ENCODE measurements at regions not wholly inside any gene's neighbourhood (a gene's known extent, or its start where the extent isn't known, plus 50 kb on each side); places are given as distances from the start of the nearest gene placed in this dataset.

DNA sequence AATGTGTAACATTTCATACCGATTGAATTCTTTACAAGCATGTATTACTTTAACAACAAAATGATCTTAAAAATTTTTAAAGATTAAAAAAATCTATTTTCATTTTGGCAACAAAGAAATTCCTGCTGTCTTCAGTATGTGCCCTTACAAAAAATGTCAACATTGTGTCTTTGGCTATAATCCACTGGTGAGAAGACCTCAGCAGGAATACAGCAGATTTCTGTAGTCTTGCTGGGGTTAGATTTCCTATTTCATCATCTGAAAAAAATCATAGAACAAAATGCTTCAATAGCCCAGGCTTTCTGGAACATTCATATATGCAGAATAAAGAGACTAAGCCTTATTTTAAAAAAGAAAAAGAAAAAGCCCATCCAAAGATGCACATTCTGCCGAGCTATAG lies 129.1 kb upstream of the CA10 start:
- no peak overlapping the region for H3K14ac ChIP-seq (ENCODE audit: low read length in 2 of 2)
- no peak overlapping the region for H3K9ac ChIP-seq (ENCODE audit: low read length)
- H3K4me3 ChIP-seq (ENCODE audit: insufficient read depth in 1 of 2, low read depth in 1 of 2, low read length in 2 of 2): no peak overlapping the region
- no peak overlapping the region for H2BK12ac ChIP-seq (ENCODE audit: low read length in 2 of 2)
- H3K27me3 ChIP-seq (ENCODE audit: control insufficient read depth in 1 of 2, insufficient read depth in 1 of 2, low read length in 2 of 2): no peaks in the 10 kb centered on the region
- WGBS: no CpG with 5 or more reads among the region's 2 CpGs
- no peak overlapping the region for H2BK5ac ChIP-seq (ENCODE audit: low read depth, low read length, poor library complexity, severe bottlenecking)
- DNase-seq: no peak
- no peak overlapping the region for H3K27ac ChIP-seq (ENCODE audit: low read length, poor library complexity, severe bottlenecking)
- H3K4me2 ChIP-seq (ENCODE audit: low read length, poor library complexity, severe bottlenecking): no peak overlapping the region
- H3K4me1 ChIP-seq (ENCODE audit: control insufficient read depth, insufficient read depth, low read depth, low read length): no peaks in the 10 kb centered on the region
- H2AFZ ChIP-seq (ENCODE audit: low read depth, low read length): no peak overlapping the region
- no peak overlapping the region for H2BK15ac ChIP-seq (ENCODE audit: low read depth, poor library complexity, severe bottlenecking)
- H2AK5ac ChIP-seq (ENCODE audit: low read length, severe bottlenecking): no peak overlapping the region
- no peaks in the 10 kb centered on the region for H3K9me3 ChIP-seq (ENCODE audit: control insufficient read depth, low read length)
- no peak overlapping the region for H4K8ac ChIP-seq (ENCODE audit: low read length)
- no peak overlapping the region for H3K4ac ChIP-seq (ENCODE audit: low read depth in 1 of 2, low read length in 2 of 2)
- H3K18ac ChIP-seq (ENCODE audit: low read depth in 1 of 2, low read length in 2 of 2): no peak overlapping the region
- H4K91ac ChIP-seq (ENCODE audit: low read length): no peak overlapping the region
- H2BK120ac ChIP-seq (ENCODE audit: low read depth, low read length): no peak overlapping the region
- no peak overlapping the region for H3K23ac ChIP-seq (ENCODE audit: low read length in 2 of 2)
- no peaks in the 10 kb centered on the region for H3K79me1 ChIP-seq (replicated peaks; ENCODE audit: low read length, poor library complexity, severe bottlenecking)
- H3K36me3 ChIP-seq (ENCODE audit: control insufficient read depth in 1 of 2, insufficient read depth in 2 of 2, low read depth in 1 of 2, low read length in 2 of 2): no peaks in the 10 kb centered on the region

DNA sequence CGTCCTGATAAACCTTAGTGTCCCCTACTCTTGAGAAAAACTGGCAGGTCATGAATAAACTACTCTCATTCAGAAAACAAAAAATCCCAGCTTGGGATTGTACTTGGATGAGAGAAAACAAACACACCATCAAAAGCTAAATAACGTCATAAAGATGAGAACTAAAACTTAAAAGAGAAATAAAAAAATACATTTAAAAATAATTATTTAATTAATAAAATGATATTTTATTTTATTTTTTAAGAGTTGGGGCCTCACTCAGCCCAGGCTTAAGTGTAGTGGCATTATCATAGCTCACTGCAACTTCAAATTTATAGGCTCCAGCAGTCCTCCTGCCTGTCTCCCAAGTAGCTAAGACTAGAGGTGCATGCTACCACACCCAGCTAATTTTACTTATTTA lies 125.4 kb upstream of the CA10 start:
- H4K91ac ChIP-seq (ENCODE audit: low read length): no peak overlapping the region
- no peak overlapping the region for H3K4ac ChIP-seq (ENCODE audit: low read depth in 1 of 2, low read length in 2 of 2)
- no peak overlapping the region for H3K4me3 ChIP-seq (ENCODE audit: insufficient read depth in 1 of 2, low read depth in 1 of 2, low read length in 2 of 2)
- no peak overlapping the region for H2BK5ac ChIP-seq (ENCODE audit: low read depth, low read length, poor library complexity, severe bottlenecking)
- no peaks in the 10 kb centered on the region for H3K4me1 ChIP-seq (ENCODE audit: control insufficient read depth, insufficient read depth, low read depth, low read length)
- no peak overlapping the region for H2BK12ac ChIP-seq (ENCODE audit: low read length in 2 of 2)
- H4K8ac ChIP-seq (ENCODE audit: low read length): no peak overlapping the region
- H3K9me3 ChIP-seq (ENCODE audit: control insufficient read depth, low read length): no peaks in the 10 kb centered on the region
- no peaks in the 10 kb centered on the region for H3K27me3 ChIP-seq (ENCODE audit: control insufficient read depth in 1 of 2, insufficient read depth in 1 of 2, low read length in 2 of 2)
- H2AK5ac ChIP-seq (ENCODE audit: low read length, severe bottlenecking): no peak overlapping the region
- H3K14ac ChIP-seq (ENCODE audit: low read length in 2 of 2): no peak overlapping the region
- no peak overlapping the region for H3K4me2 ChIP-seq (ENCODE audit: low read length, poor library complexity, severe bottlenecking)
- no peak overlapping the region for H3K18ac ChIP-seq (ENCODE audit: low read depth in 1 of 2, low read length in 2 of 2)
- H2BK15ac ChIP-seq (ENCODE audit: low read depth, poor library complexity, severe bottlenecking): no peak overlapping the region
- DNase-seq: no peak
- no peak overlapping the region for H3K9ac ChIP-seq (ENCODE audit: low read length)
- no peak overlapping the region for H2BK120ac ChIP-seq (ENCODE audit: low read depth, low read length)
- H3K23ac ChIP-seq (ENCODE audit: low read length in 2 of 2): no peak overlapping the region
- H3K79me1 ChIP-seq (replicated peaks; ENCODE audit: low read length, poor library complexity, severe bottlenecking): no peaks in the 10 kb centered on the region
- WGBS: 0% methylated on average over 1 of the region's 2 CpGs
- no peak overlapping the region for H3K27ac ChIP-seq (ENCODE audit: low read length, poor library complexity, severe bottlenecking)
- no peaks in the 10 kb centered on the region for H3K36me3 ChIP-seq (ENCODE audit: control insufficient read depth in 1 of 2, insufficient read depth in 2 of 2, low read depth in 1 of 2, low read length in 2 of 2)
- H2AFZ ChIP-seq (ENCODE audit: low read depth, low read length): no peak overlapping the region

DNA sequence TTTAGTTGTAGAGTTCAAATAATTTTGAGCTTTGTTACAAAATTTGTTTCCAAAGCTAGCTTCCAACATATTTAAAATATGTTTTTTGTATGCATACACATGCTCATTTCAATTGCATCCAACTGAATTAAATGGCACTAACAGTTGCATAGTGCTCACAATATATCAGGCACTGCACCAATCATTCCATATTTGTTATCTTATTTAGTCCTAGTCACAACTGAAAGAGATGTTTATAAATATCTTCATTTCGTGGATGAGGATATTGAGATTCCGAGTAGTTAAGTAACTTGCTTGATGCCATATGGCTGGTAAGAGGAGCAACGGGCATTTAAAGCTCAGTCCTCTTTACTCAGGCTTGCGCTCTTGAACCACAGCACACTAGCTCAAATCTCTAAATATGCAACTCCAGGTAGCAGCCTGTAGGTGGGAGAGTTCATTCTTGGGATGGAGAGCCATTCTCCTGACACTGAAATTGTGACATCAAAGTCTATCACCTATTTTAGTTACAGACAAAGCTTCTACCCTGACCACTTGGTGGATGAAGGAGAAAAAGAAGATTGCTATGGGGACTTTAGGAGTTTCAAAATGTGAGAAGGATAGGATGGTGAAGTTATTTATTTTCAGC lies 118.0 kb upstream of the CA10 start:
- Histone ChIP-seq H3K27ac (ENCODE audit: low read length, poor library complexity, severe bottlenecking) (no peak overlapping the region), H3K18ac (ENCODE audit: low read depth in 1 of 2, low read length in 2 of 2) (no peak overlapping the region), H3K9me3 (ENCODE audit: control insufficient read depth, low read length) (no peaks in the 10 kb centered on the region), H2AK5ac (ENCODE audit: low read length, severe bottlenecking) (no peak overlapping the region), H4K91ac (ENCODE audit: low read length) (no peak overlapping the region), H4K8ac (ENCODE audit: low read length) (no peak overlapping the region), H2BK5ac (ENCODE audit: low read depth, low read length, poor library complexity, severe bottlenecking) (no peak overlapping the region), H2BK15ac (ENCODE audit: low read depth, poor library complexity, severe bottlenecking) (no peak overlapping the region), H3K79me1 (replicated peaks; ENCODE audit: low read length, poor library complexity, severe bottlenecking) (no peaks in the 10 kb centered on the region), H2BK12ac (ENCODE audit: low read length in 2 of 2) (no peak overlapping the region), H3K4me2 (ENCODE audit: low read length, poor library complexity, severe bottlenecking) (no peak overlapping the region), H3K14ac (ENCODE audit: low read length in 2 of 2) (no peak overlapping the region), H3K4ac (ENCODE audit: low read depth in 1 of 2, low read length in 2 of 2) (no peak overlapping the region), H2AFZ (ENCODE audit: low read depth, low read length) (no peak overlapping the region), H3K9ac (ENCODE audit: low read length) (no peak overlapping the region), H2BK120ac (ENCODE audit: low read depth, low read length) (no peak overlapping the region), H3K27me3 (ENCODE audit: control insufficient read depth in 1 of 2, insufficient read depth in 1 of 2, low read length in 2 of 2) (no peaks in the 10 kb centered on the region), H3K23ac (ENCODE audit: low read length in 2 of 2) (no peak overlapping the region), H3K4me3 (ENCODE audit: insufficient read depth in 1 of 2, low read depth in 1 of 2, low read length in 2 of 2) (no peak overlapping the region), H3K36me3 (ENCODE audit: control insufficient read depth in 1 of 2, insufficient read depth in 2 of 2, low read depth in 1 of 2, low read length in 2 of 2) (no peaks in the 10 kb centered on the region), H3K4me1 (ENCODE audit: control insufficient read depth, insufficient read depth, low read depth, low read length) (no peaks in the 10 kb centered on the region)
- no peak for DNase-seq
- 68% methylated on average over 3 of the region's 4 CpGs for whole genome bisulfite sequencing

DNA sequence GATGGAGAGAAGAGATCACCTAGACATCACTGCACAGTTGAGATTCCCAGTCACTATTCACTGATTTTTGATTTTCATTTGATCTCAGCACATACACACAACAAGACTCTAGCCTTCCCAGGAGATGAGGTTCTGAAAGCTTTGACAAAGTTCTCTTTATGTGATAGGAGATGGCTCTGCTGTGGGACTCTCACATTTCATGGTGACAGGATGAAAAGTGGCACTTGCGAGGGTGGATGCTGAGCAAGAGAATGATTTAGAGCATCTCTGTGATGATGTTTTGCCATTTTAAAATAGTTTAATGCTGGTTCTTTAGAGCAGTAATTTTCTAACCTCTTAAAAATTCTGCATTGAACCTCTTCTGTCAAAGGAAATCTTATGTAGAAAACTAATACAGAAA lies 113.3 kb upstream of the CA10 start:
- no peak overlapping the region for H2BK120ac ChIP-seq (ENCODE audit: low read depth, low read length)
- DNase-seq: no peak
- H4K91ac ChIP-seq (ENCODE audit: low read length): no peak overlapping the region
- H3K4me3 ChIP-seq (ENCODE audit: insufficient read depth in 1 of 2, low read depth in 1 of 2, low read length in 2 of 2): no peak overlapping the region
- H2AK5ac ChIP-seq (ENCODE audit: low read length, severe bottlenecking): no peak overlapping the region
- no peak overlapping the region for H3K14ac ChIP-seq (ENCODE audit: low read length in 2 of 2)
- H3K9ac ChIP-seq (ENCODE audit: low read length): no peak overlapping the region
- no peaks in the 10 kb centered on the region for H3K4me1 ChIP-seq (ENCODE audit: control insufficient read depth, insufficient read depth, low read depth, low read length)
- no peaks in the 10 kb centered on the region for H3K27me3 ChIP-seq (ENCODE audit: control insufficient read depth in 1 of 2, insufficient read depth in 1 of 2, low read length in 2 of 2)
- no peak overlapping the region for H3K18ac ChIP-seq (ENCODE audit: low read depth in 1 of 2, low read length in 2 of 2)
- H2BK15ac ChIP-seq (ENCODE audit: low read depth, poor library complexity, severe bottlenecking): no peak overlapping the region
- no peaks in the 10 kb centered on the region for H3K79me1 ChIP-seq (replicated peaks; ENCODE audit: low read length, poor library complexity, severe bottlenecking)
- H3K4ac ChIP-seq (ENCODE audit: low read depth in 1 of 2, low read length in 2 of 2): no peak overlapping the region
- no peak overlapping the region for H2AFZ ChIP-seq (ENCODE audit: low read depth, low read length)
- H2BK5ac ChIP-seq (ENCODE audit: low read depth, low read length, poor library complexity, severe bottlenecking): no peak overlapping the region
- 86% methylated on average over 1 of the region's 1 CpG for WGBS
- no peak overlapping the region for H3K23ac ChIP-seq (ENCODE audit: low read length in 2 of 2)
- no peaks in the 10 kb centered on the region for H3K9me3 ChIP-seq (ENCODE audit: control insufficient read depth, low read length)
- no peak overlapping the region for H4K8ac ChIP-seq (ENCODE audit: low read length)
- H3K27ac ChIP-seq (ENCODE audit: low read length, poor library complexity, severe bottlenecking): no peak overlapping the region
- no peak overlapping the region for H3K4me2 ChIP-seq (ENCODE audit: low read length, poor library complexity, severe bottlenecking)
- no peak overlapping the region for H2BK12ac ChIP-seq (ENCODE audit: low read length in 2 of 2)
- no peaks in the 10 kb centered on the region for H3K36me3 ChIP-seq (ENCODE audit: control insufficient read depth in 1 of 2, insufficient read depth in 2 of 2, low read depth in 1 of 2, low read length in 2 of 2)

Data from mesenchymal stem cell (in vitro differentiated cells and primary cell).